Stimulated activated effector memory CD8-positive, alpha-beta T cell treated with anti-CD3 and anti-CD28 coated beads, Interleukin-12 subunit alpha, Interleukin-12 subunit beta, amount 100 ng/mL, for 72 hours (primary cell): ENCODE measurements at regions not wholly inside any gene's neighbourhood (a gene's known extent, or its start where the extent isn't known, plus 50 kb on each side); places are given as distances from the start of the nearest gene placed in this dataset.

Experiments
- ATAC-seq: fragments of 150-1000 bp; cut with Tn5 transposase; 2 replicates; pipeline ENCODE4 v1.10.0; 2021
- DNase-seq, 2 donors: peaks; one replicate each; pipeline ENCODE4 v3.0.0; 2021 to 2022; ENCODE audit warnings: low spot score in 2 of 2
- H3K27ac Mint-ChIP-seq: one replicate; pipeline ENCODE4 v1.8.0; 2022; ENCODE audit warnings: mild to moderate bottlenecking, mixed read lengths
- H3K36me3 Mint-ChIP-seq: one replicate; pipeline ENCODE4 v1.8.0; 2022; ENCODE audit warnings: mild to moderate bottlenecking, mixed read lengths
- H3K4me1 Mint-ChIP-seq: one replicate; pipeline ENCODE4 v1.8.0; 2022; ENCODE audit warnings: mixed read lengths
- H3K4me3 Mint-ChIP-seq: one replicate; pipeline ENCODE4 v1.8.0; 2022; ENCODE audit warnings: mild to moderate bottlenecking, mixed read lengths
- H3K9me3 Mint-ChIP-seq: one replicate; pipeline ENCODE4 v1.8.0; 2022; ENCODE audit warnings: mixed read lengths

DNA sequence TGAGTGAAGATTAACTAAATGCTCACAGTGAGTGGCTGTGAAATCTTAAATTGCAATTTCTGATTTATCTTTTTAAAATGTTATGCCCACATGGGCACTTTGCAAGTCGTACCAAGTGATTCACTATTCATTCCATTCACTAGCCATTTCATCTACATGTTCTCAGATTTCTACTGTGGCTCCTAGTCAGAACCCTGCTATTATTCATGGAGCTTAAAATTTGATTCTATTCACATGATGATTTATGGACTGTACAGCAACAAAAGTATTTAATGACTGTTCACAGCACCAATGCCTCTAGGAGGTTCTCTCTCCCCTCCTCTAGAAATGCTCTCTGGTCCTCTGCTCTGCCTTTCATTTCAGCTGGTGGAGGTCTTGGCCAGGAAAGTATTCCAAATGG, 133.5 kb upstream of the MAP3K7 start:
- H3K9me3 Mint-ChIP-seq = no peaks in the 10 kb centered on the region
- no peaks in the 10 kb centered on the region for H3K4me1 Mint-ChIP-seq
- DNase-seq (no peak), ATAC-seq (no peak)
- no peaks in the 10 kb centered on the region for H3K36me3 Mint-ChIP-seq
- H3K4me3 Mint-ChIP-seq = no peak overlapping the region
- H3K27ac Mint-ChIP-seq = no peak overlapping the region

DNA sequence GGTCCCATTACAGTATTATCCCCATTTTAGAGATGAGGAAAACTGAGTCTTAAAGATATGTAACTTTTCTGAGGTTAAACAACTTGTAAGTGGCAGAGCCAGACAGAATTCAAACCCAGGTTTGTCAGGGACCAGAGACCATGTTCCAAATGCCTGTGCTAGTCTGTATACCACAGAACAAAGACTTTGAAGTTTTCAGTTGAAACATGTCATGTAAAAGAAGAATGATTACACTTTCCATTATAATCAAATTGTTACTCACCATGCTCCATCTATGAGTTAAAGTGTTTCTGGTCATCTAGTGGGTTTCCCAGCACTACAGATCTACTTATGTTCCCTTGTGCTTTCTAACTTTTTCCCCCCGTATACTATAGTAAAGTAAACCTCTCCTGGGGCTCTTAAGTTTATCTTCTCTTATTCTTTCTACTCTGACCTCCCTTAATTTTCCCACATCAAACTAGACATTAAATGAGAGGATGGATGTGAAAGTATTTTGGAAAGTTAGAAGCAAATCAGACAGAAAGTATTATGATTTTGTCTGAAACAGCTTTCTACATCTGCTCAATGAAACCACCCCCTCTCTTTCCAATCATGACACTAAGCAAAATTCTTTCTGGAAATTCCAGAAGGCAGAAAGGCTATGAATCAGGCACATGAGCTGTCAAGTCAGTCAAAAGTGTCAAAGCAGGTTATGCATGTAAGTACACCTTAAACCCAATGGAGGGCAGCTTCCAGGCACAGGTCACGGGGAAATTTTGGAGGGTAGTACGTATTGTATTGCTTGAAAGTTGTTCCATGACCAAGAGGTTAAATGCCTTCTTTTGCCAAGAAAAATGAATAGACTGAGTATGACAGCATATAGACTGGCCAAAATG, 132.7 kb upstream of the MAP3K7 start:
- DNase-seq = no peak
- no peaks in the 10 kb centered on the region for H3K9me3 Mint-ChIP-seq

DNA sequence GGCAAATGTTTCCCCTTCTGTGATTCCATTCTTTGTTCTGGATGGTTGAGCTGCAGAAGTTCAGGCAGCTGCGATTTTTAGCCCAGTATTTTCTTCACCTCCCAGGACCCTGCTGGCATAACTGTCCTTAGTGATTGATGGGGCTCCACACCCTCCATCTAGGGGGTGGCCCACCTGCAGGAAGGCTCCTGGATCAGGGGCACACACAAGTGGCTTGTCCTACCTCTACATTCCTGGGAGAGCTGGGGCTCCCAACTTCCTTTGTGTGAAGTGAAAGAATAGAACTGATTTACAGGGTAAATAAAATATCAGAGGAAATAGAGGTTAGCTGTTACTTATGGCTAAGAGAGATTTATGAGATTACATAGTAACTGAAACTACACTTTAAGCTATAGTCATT, 129.5 kb upstream of the MAP3K7 start:
- Mint-ChIP-seq H3K4me3 (no peak overlapping the region), H3K9me3 (no peaks in the 10 kb centered on the region), H3K27ac (no peak overlapping the region), H3K4me1 (no peaks in the 10 kb centered on the region), H3K36me3 (no peaks in the 10 kb centered on the region)
- ATAC-seq = no peak
- DNase-seq = no peak

More for the DNA sequence above, 132.7 kb upstream of the MAP3K7 start:
- Mint-ChIP-seq H3K4me1 (no peaks in the 10 kb centered on the region), H3K36me3 (no peaks in the 10 kb centered on the region), H3K27ac (no peak overlapping the region), H3K4me3 (no peak overlapping the region)
- ATAC-seq = no peak

DNA sequence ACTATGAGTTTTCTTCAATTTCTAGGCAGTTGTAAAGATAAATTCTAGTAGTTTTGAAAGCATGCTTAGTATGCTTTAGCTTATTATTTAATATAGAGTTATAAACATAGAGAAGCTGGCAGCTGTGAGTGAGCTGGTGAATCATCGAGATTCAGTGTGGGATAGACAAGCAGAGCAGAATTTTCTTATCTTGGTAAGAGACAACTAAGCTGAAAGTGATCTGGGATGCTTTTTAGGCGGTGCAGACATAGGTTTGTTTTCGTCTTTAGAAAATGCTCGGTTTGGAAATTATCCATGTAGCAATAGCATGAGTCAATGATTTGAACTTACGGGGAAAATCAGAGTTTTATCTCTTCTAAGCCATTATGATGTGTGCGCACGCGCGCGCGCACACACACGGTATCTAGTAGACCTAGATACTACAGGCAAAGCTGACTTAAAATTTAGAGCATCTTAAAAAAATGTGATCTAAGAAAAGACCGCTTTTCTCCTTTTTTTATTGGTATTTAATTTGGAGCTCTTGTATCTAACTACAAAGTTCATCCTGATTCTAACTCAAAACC, 128.3 kb upstream of the MAP3K7 start:
- no peak overlapping the region for H3K27ac Mint-ChIP-seq

DNA sequence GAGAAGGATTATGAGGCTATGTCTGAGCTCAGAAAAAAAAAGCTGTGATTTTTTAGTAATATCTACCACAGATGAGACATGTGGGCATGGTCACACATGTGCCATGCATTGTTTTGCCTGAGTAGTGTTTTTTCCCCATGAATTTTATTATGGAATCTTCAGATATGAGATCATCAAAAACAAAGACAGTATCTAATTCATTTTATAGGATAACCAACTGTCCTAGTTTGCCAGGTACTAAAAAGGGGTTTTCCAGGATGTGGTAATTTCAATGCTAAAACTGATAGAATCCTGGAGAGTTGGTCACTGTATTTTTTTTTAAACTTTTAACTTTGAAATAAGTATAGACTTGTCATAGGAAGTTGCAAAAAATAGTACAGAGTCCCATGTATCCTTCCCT, 127.4 kb upstream of the MAP3K7 start:
- no peaks in the 10 kb centered on the region for H3K4me1 Mint-ChIP-seq
- no peak for DNase-seq
- ATAC-seq = no peak
- H3K4me3 Mint-ChIP-seq = no peak overlapping the region
- H3K36me3 Mint-ChIP-seq = no peaks in the 10 kb centered on the region
- H3K27ac Mint-ChIP-seq = no peak overlapping the region
- H3K9me3 Mint-ChIP-seq = no peaks in the 10 kb centered on the region

More for the DNA sequence above, 128.3 kb upstream of the MAP3K7 start:
- Mint-ChIP-seq H3K4me3 (no peak overlapping the region), H3K4me1 (no peaks in the 10 kb centered on the region), H3K36me3 (no peaks in the 10 kb centered on the region), H3K9me3 (no peaks in the 10 kb centered on the region)
- ATAC-seq (no peak), DNase-seq (no peak)

DNA sequence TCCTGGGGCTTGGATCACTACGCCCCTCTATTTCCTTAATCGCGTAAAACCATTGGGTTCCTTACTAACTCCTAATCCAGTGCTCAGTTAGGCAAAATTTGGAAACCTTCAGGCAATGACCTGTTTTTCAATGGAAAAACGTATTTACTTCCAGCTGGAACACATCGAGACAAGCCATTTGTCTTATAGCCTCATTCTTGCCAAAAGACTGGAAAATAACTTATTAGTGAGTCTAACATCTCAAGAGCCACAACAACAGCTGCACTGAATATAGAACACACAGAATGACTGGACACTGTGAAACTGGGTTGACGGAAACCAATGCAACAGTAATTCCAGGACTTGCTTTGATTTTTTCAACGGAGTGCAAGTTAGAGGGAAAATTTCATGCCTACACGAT, 125.2 kb upstream of the MAP3K7 start:
- Mint-ChIP-seq H3K36me3 (no peaks in the 10 kb centered on the region), H3K27ac (no peak overlapping the region), H3K4me3 (no peak overlapping the region), H3K4me1 (no peaks in the 10 kb centered on the region), H3K9me3 (no peaks in the 10 kb centered on the region)
- no peak for DNase-seq
- ATAC-seq = no peak

DNA sequence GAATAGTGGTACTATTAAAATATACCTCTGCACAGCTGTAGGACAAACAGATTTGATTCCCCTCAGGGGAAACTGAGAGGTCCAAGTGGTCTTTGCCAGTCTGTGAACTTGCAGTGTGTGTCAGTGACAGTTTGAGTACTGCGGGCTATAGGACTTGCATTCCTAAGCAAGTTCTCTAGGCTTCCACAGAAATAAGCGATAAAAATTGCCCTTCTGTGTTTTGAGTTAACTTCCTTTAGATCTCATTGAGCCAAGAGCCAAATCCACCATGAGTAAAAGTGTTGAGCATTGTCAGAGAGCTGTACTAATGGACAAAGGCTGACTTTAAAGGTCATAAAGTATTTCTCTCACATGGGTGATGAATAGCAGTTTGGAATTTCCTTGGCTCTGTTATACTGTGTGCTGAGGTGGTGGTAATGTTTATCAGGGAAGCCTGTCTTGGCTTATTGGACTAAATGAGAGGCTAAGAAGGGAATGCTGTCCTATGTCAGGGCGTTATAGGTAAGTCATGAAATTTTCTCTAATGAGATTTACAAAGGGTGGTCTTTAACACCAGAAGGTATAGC, 122.6 kb upstream of the MAP3K7 start:
- ATAC-seq = no peak
- H3K4me1 Mint-ChIP-seq = no peaks in the 10 kb centered on the region
- H3K27ac Mint-ChIP-seq = no peak overlapping the region

DNA sequence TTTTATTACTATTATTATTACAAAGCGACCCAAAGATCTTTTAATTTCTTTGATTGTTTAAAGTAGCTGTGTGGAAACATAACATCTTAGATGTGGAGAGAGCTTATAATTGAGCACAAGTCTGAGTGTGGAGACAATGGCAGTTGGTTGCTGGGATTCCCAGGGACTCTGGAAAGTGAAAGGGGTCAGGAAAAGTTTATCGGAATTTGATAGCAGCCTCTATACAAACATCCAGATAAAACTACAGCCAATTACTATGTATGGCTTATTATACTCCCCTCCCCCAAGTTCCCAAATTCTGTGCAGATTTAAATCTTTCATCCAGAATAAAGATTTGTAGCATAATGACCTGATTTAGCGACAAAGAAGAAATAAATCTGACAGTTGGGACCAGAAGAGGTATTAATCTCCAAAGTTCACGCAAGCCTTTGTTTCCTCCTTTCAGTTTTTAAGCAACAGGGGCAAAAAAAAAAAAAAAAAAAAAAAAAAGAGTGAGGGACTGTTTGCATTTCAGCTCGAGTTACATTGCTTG, 121.4 kb upstream of the MAP3K7 start:
- no peak for DNase-seq
- H3K4me3 Mint-ChIP-seq = no peak overlapping the region
- no peaks in the 10 kb centered on the region for H3K9me3 Mint-ChIP-seq
- no peaks in the 10 kb centered on the region for H3K4me1 Mint-ChIP-seq
- no peak for ATAC-seq
- H3K36me3 Mint-ChIP-seq = no peaks in the 10 kb centered on the region
- H3K27ac Mint-ChIP-seq = no peak overlapping the region

More for the DNA sequence above, 122.6 kb upstream of the MAP3K7 start:
- H3K4me3 Mint-ChIP-seq = no peak overlapping the region
- no peaks in the 10 kb centered on the region for H3K36me3 Mint-ChIP-seq
- H3K9me3 Mint-ChIP-seq = no peaks in the 10 kb centered on the region
- DNase-seq = no peak

DNA sequence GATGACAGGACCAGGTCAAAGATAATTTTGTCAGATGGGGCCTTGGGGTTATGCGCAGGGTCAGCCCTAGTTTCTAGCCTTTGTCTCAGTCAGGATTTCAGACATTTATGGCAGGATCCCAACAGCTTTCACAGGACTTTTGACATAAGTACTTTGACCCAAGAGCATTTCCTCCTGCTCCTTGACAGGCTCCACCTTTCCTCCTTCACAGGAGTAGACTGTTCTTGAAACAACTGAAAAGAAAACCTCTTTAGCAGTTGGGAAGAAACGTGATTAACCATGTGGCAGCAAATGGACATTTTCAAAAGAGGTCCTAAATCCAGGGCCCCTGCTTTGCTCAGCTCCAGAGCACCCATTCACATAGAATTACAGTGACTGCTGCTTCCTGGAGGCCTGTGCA, 120.4 kb upstream of the MAP3K7 start:
- no peak for ATAC-seq
- H3K4me1 Mint-ChIP-seq = no peaks in the 10 kb centered on the region

DNA sequence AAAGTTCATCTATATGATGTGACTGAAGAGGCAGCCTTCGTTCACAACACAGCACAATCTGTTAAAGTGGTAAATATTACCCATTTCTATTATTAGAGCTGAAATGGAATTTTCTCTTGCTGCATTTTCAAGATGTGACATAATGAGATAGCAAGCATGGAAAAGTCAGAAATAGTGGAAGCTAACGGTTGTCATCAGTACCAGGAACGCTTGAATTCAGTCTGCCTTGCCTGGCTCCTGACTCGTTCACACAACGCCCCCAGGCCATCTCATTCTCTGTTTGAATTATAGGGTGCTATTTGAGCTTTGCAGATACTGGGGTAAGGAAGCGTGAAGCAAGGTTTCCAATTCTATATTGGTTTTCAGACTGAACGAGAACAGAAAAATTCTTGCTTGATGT, 116.5 kb upstream of the MAP3K7 start:
- H3K4me1 Mint-ChIP-seq = no peaks in the 10 kb centered on the region

More for the DNA sequence above, 120.4 kb upstream of the MAP3K7 start:
- no peak overlapping the region for H3K4me3 Mint-ChIP-seq
- no peak for DNase-seq
- H3K9me3 Mint-ChIP-seq = no peaks in the 10 kb centered on the region
- H3K36me3 Mint-ChIP-seq = no peaks in the 10 kb centered on the region
- no peak overlapping the region for H3K27ac Mint-ChIP-seq

DNA sequence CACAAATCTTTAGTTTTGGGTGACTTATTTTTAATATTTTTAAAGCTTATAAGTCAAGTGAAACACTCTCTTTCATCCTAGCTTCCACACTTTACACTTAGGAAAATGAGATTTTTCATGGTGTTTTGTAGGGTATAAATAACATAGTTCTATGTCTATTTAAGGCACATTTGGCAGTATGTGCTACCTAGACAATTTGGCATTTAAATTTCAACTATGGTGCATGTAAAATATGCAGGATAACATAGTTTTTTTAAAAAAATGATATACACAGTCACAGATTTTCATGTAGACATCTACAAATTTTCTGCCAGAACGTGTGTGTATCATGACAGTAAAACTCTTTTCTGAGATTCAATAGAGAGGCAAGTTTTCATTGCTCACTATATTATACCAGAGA, 115.1 kb upstream of the MAP3K7 start:
- Mint-ChIP-seq H3K27ac (no peak overlapping the region), H3K4me1 (no peaks in the 10 kb centered on the region), H3K9me3 (no peaks in the 10 kb centered on the region), H3K36me3 (no peaks in the 10 kb centered on the region), H3K4me3 (no peak overlapping the region)
- DNase-seq = no peak
- ATAC-seq = no peak

More for the DNA sequence above, 116.5 kb upstream of the MAP3K7 start:
- Mint-ChIP-seq H3K27ac (no peak overlapping the region), H3K36me3 (no peaks in the 10 kb centered on the region), H3K4me3 (no peak overlapping the region), H3K9me3 (no peaks in the 10 kb centered on the region)
- no peak for ATAC-seq
- DNase-seq = no peak

DNA sequence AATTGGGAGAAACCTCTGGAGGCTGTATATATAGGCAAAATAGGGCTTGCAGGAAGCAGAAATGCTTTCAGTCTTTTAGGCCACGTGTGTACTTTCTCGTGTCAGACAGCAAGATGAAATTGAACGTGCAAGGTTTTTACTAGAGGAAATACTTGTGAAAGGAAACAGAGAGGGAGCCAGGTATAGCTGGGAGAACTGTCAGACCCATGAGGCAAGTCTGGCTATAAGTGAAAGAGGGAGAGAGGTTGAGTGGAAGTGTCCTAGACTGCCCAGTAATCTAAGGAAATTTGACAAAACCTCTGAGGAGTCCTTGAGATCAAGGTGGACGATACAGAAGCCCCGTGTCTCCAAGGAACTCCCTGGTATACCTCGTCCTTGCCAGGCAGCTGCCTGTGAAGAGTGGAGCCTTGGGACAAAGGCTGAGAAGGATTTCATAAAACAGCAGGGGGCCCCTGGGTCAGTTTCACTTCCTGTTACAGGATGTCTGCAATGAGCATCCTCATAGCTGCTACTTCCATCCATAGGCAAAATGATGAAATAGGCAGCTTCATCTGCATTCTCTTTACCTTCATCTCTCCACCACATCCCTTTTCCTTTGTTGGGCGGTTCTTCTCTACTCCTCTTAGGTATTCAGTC, 114.4 kb upstream of the MAP3K7 start:
- no peak overlapping the region for H3K4me3 Mint-ChIP-seq
- DNase-seq (no peak), ATAC-seq (no peak)
- no peaks in the 10 kb centered on the region for H3K9me3 Mint-ChIP-seq
- no peaks in the 10 kb centered on the region for H3K36me3 Mint-ChIP-seq
- no peaks in the 10 kb centered on the region for H3K4me1 Mint-ChIP-seq
- H3K27ac Mint-ChIP-seq = no peak overlapping the region

DNA sequence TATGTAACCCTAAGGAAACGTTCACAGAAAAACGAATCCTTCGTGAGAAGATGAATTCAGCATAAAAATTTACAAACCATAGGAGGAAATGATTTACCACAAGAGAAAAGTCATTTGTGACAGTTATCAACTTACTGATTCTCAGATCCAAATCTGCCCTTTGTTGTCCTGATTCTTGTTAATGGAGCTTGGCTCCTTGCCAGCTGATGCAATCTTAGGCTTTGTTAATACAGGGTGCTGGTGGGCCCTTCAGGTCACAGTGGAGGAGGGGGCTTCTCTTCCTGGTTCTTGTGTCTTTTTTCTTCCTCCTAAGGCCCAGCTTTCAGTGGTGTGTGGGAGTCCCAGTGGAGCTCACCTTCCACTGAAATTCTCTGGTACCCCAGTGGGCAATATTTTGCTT, 108.4 kb upstream of the MAP3K7 start:
- Mint-ChIP-seq H3K36me3 (no peaks in the 10 kb centered on the region), H3K4me1 (no peaks in the 10 kb centered on the region), H3K27ac (no peak overlapping the region), H3K4me3 (no peak overlapping the region), H3K9me3 (peaks cover 7% of the 10 kb centered on the region)
- no peak for ATAC-seq
- no peak for DNase-seq

DNA sequence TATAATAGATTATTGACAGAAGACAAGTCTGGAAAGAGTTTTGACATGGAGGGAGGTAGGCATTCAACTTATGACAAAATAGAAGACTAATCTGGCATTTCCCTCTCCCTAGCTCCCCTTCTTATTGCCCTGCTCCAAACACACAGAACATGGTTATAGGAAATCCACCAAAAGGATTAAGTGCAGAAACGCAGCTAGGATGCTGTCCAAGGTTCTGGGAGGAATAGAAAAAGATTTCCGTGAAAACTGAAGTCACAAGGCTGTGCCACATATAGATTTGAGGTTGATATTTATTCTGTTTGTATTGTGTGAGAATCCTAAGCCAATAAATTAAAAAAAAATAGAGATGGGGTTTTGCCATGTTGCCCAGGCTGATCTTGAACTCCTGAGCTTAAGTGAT, 107.9 kb upstream of the MAP3K7 start:
- ATAC-seq = no peak
- H3K4me1 Mint-ChIP-seq = no peaks in the 10 kb centered on the region
- H3K27ac Mint-ChIP-seq = no peak overlapping the region

DNA sequence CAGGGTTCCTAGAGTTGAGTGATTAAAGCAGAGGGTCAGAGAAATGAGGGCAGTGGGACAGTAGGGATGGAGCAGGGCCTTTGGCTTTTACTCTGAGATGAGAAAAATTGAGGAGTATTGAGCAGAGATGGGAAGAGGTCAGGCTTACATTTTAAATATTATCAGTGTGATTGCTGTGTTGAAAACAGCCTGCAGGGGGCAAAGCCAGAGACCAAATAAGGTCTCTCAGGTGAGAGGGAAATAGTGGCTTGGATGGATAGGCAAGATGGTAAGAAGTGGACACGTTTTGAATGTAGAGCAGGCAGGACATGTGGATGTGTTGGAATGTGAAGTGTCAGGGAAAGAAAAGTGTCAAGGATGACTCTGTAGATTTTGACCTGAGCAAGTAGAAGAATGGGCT, 105.0 kb upstream of the MAP3K7 start:
- no peaks in the 10 kb centered on the region for H3K4me1 Mint-ChIP-seq
- no peaks in the 10 kb centered on the region for H3K36me3 Mint-ChIP-seq
- H3K27ac Mint-ChIP-seq = no peak overlapping the region

More for the DNA sequence above, 107.9 kb upstream of the MAP3K7 start:
- no peak for DNase-seq
- Mint-ChIP-seq H3K36me3 (no peaks in the 10 kb centered on the region), H3K4me3 (no peak overlapping the region), H3K9me3 (peaks cover 7% of the 10 kb centered on the region)

More for the DNA sequence above, 105.0 kb upstream of the MAP3K7 start:
- H3K4me3 Mint-ChIP-seq = no peak overlapping the region
- peaks cover 7% of the 10 kb centered on the region for H3K9me3 Mint-ChIP-seq
- no peak for ATAC-seq
- no peak for DNase-seq
